ENCODE measurements at regions not wholly inside any gene's neighbourhood (a gene's known extent, or its start where the extent isn't known, plus 50 kb on each side); places are given as distances from the start of the nearest gene placed in this dataset.

- ChIA-PET CTCF (no interaction called here), POLR2A (no interaction called here), RAD21 (ENCODE audit: low non-redundant PET in 1 of 2, low total read pairs in 2 of 2, uncharacterized antibody in 2 of 2, unreplicated experiment in 2 of 2) (no interaction called here)
- H3K9me3 ChIP-seq (ENCODE audit: control insufficient read depth in 1 of 2, insufficient read depth in 1 of 2, low read depth in 1 of 2, low read length in 2 of 2), result no peaks in the 10 kb centered on the region
- H3K9me2 ChIP-seq (ENCODE audit: insufficient read depth), result no peaks in the 10 kb centered on the region
- no peak overlapping the region for H3K9ac ChIP-seq (ENCODE audit: low read length)
- BruUV-seq (replicated peaks), result no TSS peak
- H2AFZ ChIP-seq (ENCODE audit: low read depth, low read length, poor library complexity, severe bottlenecking), result no peak overlapping the region
- TF ChIP-seq POLR2AphosphoS5 (IDR thresholded peaks at IDR 0.05; ENCODE audit: low read depth, low read length), result no peak
- TF ChIP-seq, protein P1, sequence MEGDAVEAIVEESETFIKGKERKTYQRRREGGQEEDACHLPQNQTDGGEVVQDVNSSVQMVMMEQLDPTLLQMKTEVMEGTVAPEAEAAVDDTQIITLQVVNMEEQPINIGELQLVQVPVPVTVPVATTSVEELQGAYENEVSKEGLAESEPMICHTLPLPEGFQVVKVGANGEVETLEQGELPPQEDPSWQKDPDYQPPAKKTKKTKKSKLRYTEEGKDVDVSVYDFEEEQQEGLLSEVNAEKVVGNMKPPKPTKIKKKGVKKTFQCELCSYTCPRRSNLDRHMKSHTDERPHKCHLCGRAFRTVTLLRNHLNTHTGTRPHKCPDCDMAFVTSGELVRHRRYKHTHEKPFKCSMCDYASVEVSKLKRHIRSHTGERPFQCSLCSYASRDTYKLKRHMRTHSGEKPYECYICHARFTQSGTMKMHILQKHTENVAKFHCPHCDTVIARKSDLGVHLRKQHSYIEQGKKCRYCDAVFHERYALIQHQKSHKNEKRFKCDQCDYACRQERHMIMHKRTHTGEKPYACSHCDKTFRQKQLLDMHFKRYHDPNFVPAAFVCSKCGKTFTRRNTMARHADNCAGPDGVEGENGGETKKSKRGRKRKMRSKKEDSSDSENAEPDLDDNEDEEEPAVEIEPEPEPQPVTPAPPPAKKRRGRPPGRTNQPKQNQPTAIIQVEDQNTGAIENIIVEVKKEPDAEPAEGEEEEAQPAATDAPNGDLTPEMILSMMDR (IDR thresholded peaks at IDR 0.05 in 2 of 3, conservative IDR thresholded peaks at IDR 0.05 in 1 of 3; ENCODE audit: borderline replicate concordance in 1 of 3, insufficient read depth in 1 of 3, low read depth in 2 of 3, low read length in 2 of 3), result no peak
- TF ChIP-seq ZFX (IDR thresholded peaks at IDR 0.05), result no peak
- no peak for TF ChIP-seq EZH2 (IDR thresholded peaks at IDR 0.05)
- no peak for TF ChIP-seq SIN3A (IDR thresholded peaks at IDR 0.05; ENCODE audit: low read depth)
- TF ChIP-seq, protein P2, sequence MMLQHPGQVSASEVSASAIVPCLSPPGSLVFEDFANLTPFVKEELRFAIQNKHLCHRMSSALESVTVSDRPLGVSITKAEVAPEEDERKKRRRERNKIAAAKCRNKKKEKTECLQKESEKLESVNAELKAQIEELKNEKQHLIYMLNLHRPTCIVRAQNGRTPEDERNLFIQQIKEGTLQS (IDR thresholded peaks at IDR 0.05), result no peak
- no peak for TF ChIP-seq EZH2phosphoT487 (IDR thresholded peaks at IDR 0.05; ENCODE audit: borderline replicate concordance)
- TF ChIP-seq EGR1 (IDR thresholded peaks at IDR 0.05; ENCODE audit: low read depth), result no peak
- TF ChIP-seq MAX (IDR thresholded peaks at IDR 0.05), result no peak
- no peak for TF ChIP-seq FOSL1 (IDR thresholded peaks at IDR 0.05; ENCODE audit: low read depth)
- TF ChIP-seq SP1 (IDR thresholded peaks at IDR 0.05; ENCODE audit: low read depth), result no peak
- TF ChIP-seq, protein P3, sequence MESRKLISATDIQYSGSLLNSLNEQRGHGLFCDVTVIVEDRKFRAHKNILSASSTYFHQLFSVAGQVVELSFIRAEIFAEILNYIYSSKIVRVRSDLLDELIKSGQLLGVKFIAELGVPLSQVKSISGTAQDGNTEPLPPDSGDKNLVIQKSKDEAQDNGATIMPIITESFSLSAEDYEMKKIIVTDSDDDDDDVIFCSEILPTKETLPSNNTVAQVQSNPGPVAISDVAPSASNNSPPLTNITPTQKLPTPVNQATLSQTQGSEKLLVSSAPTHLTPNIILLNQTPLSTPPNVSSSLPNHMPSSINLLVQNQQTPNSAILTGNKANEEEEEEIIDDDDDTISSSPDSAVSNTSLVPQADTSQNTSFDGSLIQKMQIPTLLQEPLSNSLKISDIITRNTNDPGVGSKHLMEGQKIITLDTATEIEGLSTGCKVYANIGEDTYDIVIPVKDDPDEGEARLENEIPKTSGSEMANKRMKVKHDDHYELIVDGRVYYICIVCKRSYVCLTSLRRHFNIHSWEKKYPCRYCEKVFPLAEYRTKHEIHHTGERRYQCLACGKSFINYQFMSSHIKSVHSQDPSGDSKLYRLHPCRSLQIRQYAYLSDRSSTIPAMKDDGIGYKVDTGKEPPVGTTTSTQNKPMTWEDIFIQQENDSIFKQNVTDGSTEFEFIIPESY (IDR thresholded peaks at IDR 0.05; ENCODE audit: extremely low read depth, insufficient replicate concordance, low read length), result no peak
- no peak for TF ChIP-seq CBX3 (IDR thresholded peaks at IDR 0.05; ENCODE audit: low read depth)
- TF ChIP-seq SRF (IDR thresholded peaks at IDR 0.05; ENCODE audit: low read depth), result no peak
- no peak for TF ChIP-seq RAD21 (IDR thresholded peaks at IDR 0.05; ENCODE audit: low read depth)
- TF ChIP-seq REST (IDR thresholded peaks at IDR 0.05; ENCODE audit: low read depth), result no peak
- no peak overlapping the region for H3K27ac ChIP-seq (ENCODE audit: low read depth, low read length)
- H3K4me3 ChIP-seq (replicated peaks in 1 of 2; ENCODE audit: low read depth in 1 of 2, low read length in 2 of 2), result no peak overlapping the region
- no peaks in the 10 kb centered on the region for H3K27me3 ChIP-seq (ENCODE audit: insufficient read depth, low read length)
- no peaks in the 10 kb centered on the region for H3K79me2 ChIP-seq (ENCODE audit: insufficient read depth, low read length)
- DNase-seq (ENCODE audit: low read depth, low spot score), result no peak
- H3K4me1 ChIP-seq (ENCODE audit: control insufficient read depth in 1 of 2, insufficient read depth in 2 of 2, low read length in 2 of 2), result no peaks in the 10 kb centered on the region
- no peaks in the 10 kb centered on the region for H4K20me1 ChIP-seq (ENCODE audit: insufficient read depth)
- no peak for ATAC-seq
- intact Hi-C loops (cut with micrococcal nuclease), result no loop called here
- H3K36me3 ChIP-seq (ENCODE audit: control insufficient read depth in 1 of 2, insufficient read depth in 2 of 2, low read length in 2 of 2), result no peaks in the 10 kb centered on the region
- H3K4me2 ChIP-seq (ENCODE audit: low read length), result no peak overlapping the region
These were observed 111.2 kb upstream of the SLC35B3 start for GRCh38 chr6:8546496-8546895.
